WTC11 (cell line): ENCODE measurements at regions not wholly inside any gene's neighbourhood (a gene's known extent, or its start where the extent isn't known, plus 50 kb on each side); places are given as distances from the start of the nearest gene placed in this dataset.

Experiments
- ATAC-seq: fragments of 200-7000 bp; cut with Tn5 transposase; 2 replicates; pipeline ENCODE4 v1.10.0; 2021; ENCODE audit warnings: mild to moderate bottlenecking, moderate library complexity
- CTCF ChIA-PET: fragments of 300-600 bp; sonication (Branson Sonifier 250); formaldehyde crosslinking; loops from one replicate; lab custom pipeline; 2021; ENCODE audit warnings: antibody characterized with exemption; lab: Charles Lee
- POLR2A ChIA-PET: fragments of 350-600 bp; sonication (Branson Sonifier 250); formaldehyde crosslinking; loops from one replicate; lab custom pipeline; 2021; ENCODE audit warnings: antibody characterized with exemption; lab: Charles Lee
- DNase-seq: peaks from one replicate; pipeline ENCODE4 v3.0.0; 2021; ENCODE audit warnings: low spot score
- H3K27ac Mint-ChIP-seq: 2 replicates; pipeline ENCODE4 v1.8.0; 2021; ENCODE audit warnings: mixed read lengths
- H3K27me3 Mint-ChIP-seq: 2 replicates; pipeline ENCODE4 v1.8.0; 2021; ENCODE audit warnings: low read depth, mild to moderate bottlenecking, moderate library complexity, mixed read lengths
- H3K36me3 Mint-ChIP-seq: 2 replicates; pipeline ENCODE4 v1.8.0; 2021; ENCODE audit warnings: mixed read lengths
- H3K4me1 Mint-ChIP-seq: 2 replicates; pipeline ENCODE4 v1.8.0; 2022; ENCODE audit warnings: mixed read lengths
- H3K4me3 Mint-ChIP-seq: 2 replicates; pipeline ENCODE4 v1.8.0; 2021; ENCODE audit warnings: mild to moderate bottlenecking, moderate library complexity, mixed read lengths
- H3K9me3 Mint-ChIP-seq: 2 replicates; pipeline ENCODE4 v1.8.0; 2021; ENCODE audit warnings: mixed read lengths
- ESRRA ChIP-seq: sonication (generic); formaldehyde crosslinking; IDR thresholded peaks from 2 replicates; pipeline ENCODE4 v1.8.1; 2022; ENCODE audit warnings: mild to moderate bottlenecking, missing genetic modification reagents, borderline replicate concordance
- GRHL2 ChIP-seq: fragments of 250-450 bp; sonication (Bioruptor Pico); IDR thresholded peaks from 2 replicates; pipeline ENCODE4 v1.8.0; 2022; ENCODE audit warnings: mild to moderate bottlenecking, moderate library complexity; ENCODE audit not compliant: insufficient replicate concordance, severe bottlenecking
- GTF2I ChIP-seq: fragments of 250-450 bp; sonication (Bioruptor Pico); conservative IDR thresholded peaks from 2 replicates; pipeline ENCODE4 v1.4.0; 2021; ENCODE audit warnings: mild to moderate bottlenecking
- JUN ChIP-seq: sonication (generic); formaldehyde crosslinking; IDR thresholded peaks from 2 replicates; pipeline ENCODE4 v1.8.0; 2023; ENCODE audit warnings: mild to moderate bottlenecking, missing genetic modification reagents
- NFATC4 ChIP-seq: fragments of 250-450 bp; sonication (Bioruptor Pico); IDR thresholded peaks from 2 replicates; pipeline ENCODE4 v1.9.0; 2021; ENCODE audit warnings: mild to moderate bottlenecking
- PRRX2 ChIP-seq: fragments of 250-450 bp; sonication (Bioruptor Pico); IDR thresholded peaks from 2 replicates; pipeline ENCODE4 v1.8.0; 2021; ENCODE audit warnings: mild to moderate bottlenecking
- SP1 ChIP-seq: sonication (generic); formaldehyde crosslinking; conservative IDR thresholded peaks from 2 replicates; pipeline ENCODE4 v1.8.1; 2022; ENCODE audit warnings: missing genetic modification reagents
- ZNF121 ChIP-seq: sonication (generic); formaldehyde crosslinking; IDR thresholded peaks from 2 replicates; pipeline ENCODE4 v1.8.0; 2023; ENCODE audit warnings: missing genetic modification reagents
- ZNF671 ChIP-seq: fragments of 250-450 bp; sonication (Bioruptor Pico); IDR thresholded peaks from 2 replicates; pipeline ENCODE4 v1.8.0; 2021; ENCODE audit warnings: mild to moderate bottlenecking
- TF ChIP-seq, protein P1 (sequence below): sonication (generic); formaldehyde crosslinking; IDR thresholded peaks from 2 replicates; pipeline ENCODE4 v1.8.1; 2023; ENCODE audit warnings: mild to moderate bottlenecking, moderate library complexity, missing genetic modification reagents
- TF ChIP-seq, protein P2 (sequence below): sonication (generic); formaldehyde crosslinking; IDR thresholded peaks from 2 replicates; pipeline ENCODE4 v1.8.1; 2023; ENCODE audit warnings: mild to moderate bottlenecking, missing genetic modification reagents
- TF ChIP-seq, protein P3 (sequence below): sonication (generic); formaldehyde crosslinking; IDR thresholded peaks from 2 replicates; pipeline ENCODE4 v1.8.1; 2022; ENCODE audit warnings: missing genetic modification reagents, borderline replicate concordance
- TF ChIP-seq, protein P4 (sequence below): sonication (generic); formaldehyde crosslinking; IDR thresholded peaks from 2 replicates; pipeline ENCODE4 v1.8.1; 2023; ENCODE audit warnings: mild to moderate bottlenecking, missing genetic modification reagents, borderline replicate concordance
- TF ChIP-seq, protein P5 (sequence below): sonication (generic); formaldehyde crosslinking; IDR thresholded peaks from 2 replicates; pipeline ENCODE4 v1.8.1; 2022; ENCODE audit warnings: low read depth, mild to moderate bottlenecking, moderate library complexity, missing genetic modification reagents, borderline replicate concordance

DNA sequence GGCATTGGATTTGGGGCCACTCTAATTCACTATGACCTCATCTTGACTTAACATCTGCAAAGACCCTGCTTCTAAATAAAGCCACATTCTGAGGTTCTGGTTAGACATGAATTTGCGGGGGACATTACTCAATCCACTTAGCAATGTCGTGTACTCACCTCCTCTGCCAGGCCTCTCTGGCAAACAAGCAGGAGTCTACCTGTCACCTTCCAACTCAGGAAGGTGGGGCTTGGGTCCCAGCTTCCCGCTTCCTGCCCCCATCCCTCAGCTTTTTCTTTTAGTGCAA, 177.8 kb downstream of the PSMG1 start:
- H3K4me1 Mint-ChIP-seq, result peaks cover 40% of the 10 kb centered on the region
- H3K4me3 Mint-ChIP-seq, result no peak overlapping the region
- H3K27me3 Mint-ChIP-seq, result no peaks in the 10 kb centered on the region; the same call in 1 of the 2 replicates
- TF ChIP-seq JUN (CRISPR knock-in tag), result no peak
- no peak for TF ChIP-seq NFATC4 (CRISPR knock-in tag)
- TF ChIP-seq, protein P1, sequence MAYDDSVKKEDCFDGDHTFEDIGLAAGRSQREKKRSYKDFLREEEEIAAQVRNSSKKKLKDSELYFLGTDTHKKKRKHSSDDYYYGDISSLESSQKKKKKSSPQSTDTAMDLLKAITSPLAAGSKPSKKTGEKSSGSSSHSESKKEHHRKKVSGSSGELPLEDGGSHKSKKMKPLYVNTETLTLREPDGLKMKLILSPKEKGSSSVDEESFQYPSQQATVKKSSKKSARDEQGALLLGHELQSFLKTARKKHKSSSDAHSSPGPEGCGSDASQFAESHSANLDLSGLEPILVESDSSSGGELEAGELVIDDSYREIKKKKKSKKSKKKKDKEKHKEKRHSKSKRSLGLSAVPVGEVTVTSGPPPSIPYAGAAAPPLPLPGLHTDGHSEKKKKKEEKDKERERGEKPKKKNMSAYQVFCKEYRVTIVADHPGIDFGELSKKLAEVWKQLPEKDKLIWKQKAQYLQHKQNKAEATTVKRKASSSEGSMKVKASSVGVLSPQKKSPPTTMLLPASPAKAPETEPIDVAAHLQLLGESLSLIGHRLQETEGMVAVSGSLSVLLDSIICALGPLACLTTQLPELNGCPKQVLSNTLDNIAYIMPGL (CRISPR knock-in tag), result no peak
- TF ChIP-seq ZNF671 (CRISPR knock-in tag), result no peak
- TF ChIP-seq, protein P2, sequence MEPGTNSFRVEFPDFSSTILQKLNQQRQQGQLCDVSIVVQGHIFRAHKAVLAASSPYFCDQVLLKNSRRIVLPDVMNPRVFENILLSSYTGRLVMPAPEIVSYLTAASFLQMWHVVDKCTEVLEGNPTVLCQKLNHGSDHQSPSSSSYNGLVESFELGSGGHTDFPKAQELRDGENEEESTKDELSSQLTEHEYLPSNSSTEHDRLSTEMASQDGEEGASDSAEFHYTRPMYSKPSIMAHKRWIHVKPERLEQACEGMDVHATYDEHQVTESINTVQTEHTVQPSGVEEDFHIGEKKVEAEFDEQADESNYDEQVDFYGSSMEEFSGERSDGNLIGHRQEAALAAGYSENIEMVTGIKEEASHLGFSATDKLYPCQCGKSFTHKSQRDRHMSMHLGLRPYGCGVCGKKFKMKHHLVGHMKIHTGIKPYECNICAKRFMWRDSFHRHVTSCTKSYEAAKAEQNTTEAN, result no peak
- no peaks in the 10 kb centered on the region; the same call in 1 of the 2 replicates for H3K36me3 Mint-ChIP-seq
- 0 out of 2 replicates have a peak, but pooled peaks cover 3% of the 10 kb centered on the region for H3K9me3 Mint-ChIP-seq
- CTCF ChIA-PET, result no interaction called here
- ATAC-seq (no peak), DNase-seq (no peak)
- POLR2A ChIA-PET, result interaction anchor here (1.5 kb wide), 1 partner anchor 17 kb away, joined by 6 read pairs; no protein-coding TSS in a partner anchor
- H3K27ac Mint-ChIP-seq, result no peak overlapping the region

DNA sequence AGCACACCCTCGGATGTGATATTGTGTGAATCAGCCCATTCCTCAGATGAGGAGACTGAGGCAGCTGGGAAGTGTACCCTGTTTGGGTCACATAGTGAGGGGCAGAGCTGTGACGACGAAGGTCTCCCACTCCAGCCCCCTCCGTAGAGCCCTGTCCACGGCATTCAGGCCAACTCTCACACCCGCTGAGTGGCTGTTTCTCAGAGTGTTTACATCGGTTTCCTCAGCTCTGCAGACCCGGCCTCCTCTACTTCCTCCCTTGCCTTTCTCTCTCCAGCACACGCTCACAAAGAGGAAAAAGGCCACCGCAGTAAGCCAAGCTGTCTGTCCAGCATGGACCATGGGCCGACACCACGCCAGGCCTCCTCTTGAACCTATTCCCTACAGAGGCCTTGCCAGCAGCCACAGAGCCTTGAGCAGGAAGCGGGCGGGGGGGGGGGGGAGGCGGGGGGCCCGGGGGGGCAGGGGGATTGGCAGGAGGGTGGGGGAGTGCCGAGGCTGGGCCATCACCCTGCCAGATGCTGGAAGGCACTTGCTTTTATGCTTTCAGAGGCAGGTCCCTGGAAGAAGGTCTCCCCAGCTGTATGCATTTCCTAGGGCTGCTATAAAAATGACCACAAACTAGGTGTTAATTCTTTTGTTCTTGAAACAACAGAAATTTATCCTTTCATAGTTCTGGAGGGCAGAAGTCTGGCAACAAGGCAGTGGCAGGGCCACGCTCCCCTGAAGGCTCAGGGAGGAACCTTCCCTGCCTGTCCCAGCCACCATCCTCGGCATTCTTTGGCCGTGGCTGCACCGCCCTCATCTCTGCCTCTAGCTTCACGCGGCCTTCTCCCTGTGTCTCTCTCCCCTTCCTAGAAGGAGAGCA, 178.4 kb downstream of the PSMG1 start:
- peaks cover 40% of the 10 kb centered on the region for H3K4me1 Mint-ChIP-seq
- H3K4me3 Mint-ChIP-seq, result no peak overlapping the region
- H3K27me3 Mint-ChIP-seq, result no peaks in the 10 kb centered on the region; the same call in 1 of the 2 replicates
- DNase-seq, result no peak
- H3K36me3 Mint-ChIP-seq, result no peaks in the 10 kb centered on the region; the same call in 1 of the 2 replicates
- POLR2A ChIA-PET, result interaction anchor here (1.5 kb wide), 1 partner anchor 16 kb away, joined by 6 read pairs; no protein-coding TSS in a partner anchor
- H3K27ac Mint-ChIP-seq, result no peak overlapping the region; the same call in 1 of the 2 replicates
- TF ChIP-seq ZNF121 (CRISPR knock-in tag) (peak; percentile 67; the same call in 1 of the 2 replicates), GTF2I (CRISPR knock-in tag) (peak; percentile 43; the same call in 1 of the 2 replicates)
- TF ChIP-seq, protein P3, sequence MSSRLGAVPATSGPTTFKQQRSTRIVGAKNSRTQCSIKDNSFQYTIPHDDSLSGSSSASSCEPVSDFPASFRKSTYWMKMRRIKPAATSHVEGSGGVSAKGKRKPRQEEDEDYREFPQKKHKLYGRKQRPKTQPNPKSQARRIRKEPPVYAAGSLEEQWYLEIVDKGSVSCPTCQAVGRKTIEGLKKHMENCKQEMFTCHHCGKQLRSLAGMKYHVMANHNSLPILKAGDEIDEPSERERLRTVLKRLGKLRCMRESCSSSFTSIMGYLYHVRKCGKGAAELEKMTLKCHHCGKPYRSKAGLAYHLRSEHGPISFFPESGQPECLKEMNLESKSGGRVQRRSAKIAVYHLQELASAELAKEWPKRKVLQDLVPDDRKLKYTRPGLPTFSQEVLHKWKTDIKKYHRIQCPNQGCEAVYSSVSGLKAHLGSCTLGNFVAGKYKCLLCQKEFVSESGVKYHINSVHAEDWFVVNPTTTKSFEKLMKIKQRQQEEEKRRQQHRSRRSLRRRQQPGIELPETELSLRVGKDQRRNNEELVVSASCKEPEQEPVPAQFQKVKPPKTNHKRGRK (CRISPR knock-in tag), result no peak
- H3K9me3 Mint-ChIP-seq, result 0 out of 2 replicates have a peak, but pooled peaks cover 3% of the 10 kb centered on the region
- CTCF ChIA-PET, result interaction anchor here (1.2 kb wide), 2 partner anchors 18 to 78 kb away, joined by 3 to 4 read pairs; no protein-coding TSS in a partner anchor
- peak; percentile 35 for ATAC-seq

DNA sequence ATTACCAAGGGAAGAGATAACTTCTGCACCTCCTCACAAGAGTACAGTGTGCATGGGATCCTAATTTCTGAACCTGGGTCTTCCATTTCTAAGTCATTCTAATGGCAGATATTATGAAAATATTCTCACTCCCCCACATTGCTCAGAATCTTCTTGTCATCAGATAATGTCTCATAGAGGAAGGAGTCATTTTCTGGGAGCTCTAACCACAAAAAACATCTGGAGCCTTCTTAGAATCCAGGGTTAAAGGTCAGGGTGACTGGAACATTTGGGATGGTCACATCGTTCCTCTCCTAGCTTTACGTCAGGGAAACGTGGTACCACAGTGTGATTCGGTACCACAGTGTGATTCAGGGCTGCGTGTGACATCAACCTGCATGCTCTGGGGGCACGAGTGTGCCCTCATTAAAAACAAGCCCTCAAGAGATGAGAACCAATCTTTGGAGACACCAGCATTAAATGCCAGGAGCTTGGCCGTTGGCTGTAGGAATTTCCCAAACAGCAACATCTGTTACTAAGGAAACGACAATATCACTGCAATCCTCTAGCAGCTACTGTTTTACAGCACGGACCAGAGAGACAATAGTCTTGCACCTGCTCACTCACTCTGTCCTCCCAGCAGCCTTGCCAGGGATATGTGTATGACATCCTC, 179.1 kb downstream of the PSMG1 start:
- Mint-ChIP-seq H3K4me1 (peaks cover 40% of the 10 kb centered on the region), H3K36me3 (no peaks in the 10 kb centered on the region; the same call in 1 of the 2 replicates), H3K27ac (no peak overlapping the region), H3K27me3 (no peaks in the 10 kb centered on the region; the same call in 1 of the 2 replicates), H3K9me3 (0 out of 2 replicates have a peak, but pooled peaks cover 3% of the 10 kb centered on the region), H3K4me3 (no peak overlapping the region)
- TF ChIP-seq GRHL2 (CRISPR knock-in tag), result no peak
- TF ChIP-seq PRRX2 (CRISPR knock-in tag), result no peak
- TF ChIP-seq, protein P4, sequence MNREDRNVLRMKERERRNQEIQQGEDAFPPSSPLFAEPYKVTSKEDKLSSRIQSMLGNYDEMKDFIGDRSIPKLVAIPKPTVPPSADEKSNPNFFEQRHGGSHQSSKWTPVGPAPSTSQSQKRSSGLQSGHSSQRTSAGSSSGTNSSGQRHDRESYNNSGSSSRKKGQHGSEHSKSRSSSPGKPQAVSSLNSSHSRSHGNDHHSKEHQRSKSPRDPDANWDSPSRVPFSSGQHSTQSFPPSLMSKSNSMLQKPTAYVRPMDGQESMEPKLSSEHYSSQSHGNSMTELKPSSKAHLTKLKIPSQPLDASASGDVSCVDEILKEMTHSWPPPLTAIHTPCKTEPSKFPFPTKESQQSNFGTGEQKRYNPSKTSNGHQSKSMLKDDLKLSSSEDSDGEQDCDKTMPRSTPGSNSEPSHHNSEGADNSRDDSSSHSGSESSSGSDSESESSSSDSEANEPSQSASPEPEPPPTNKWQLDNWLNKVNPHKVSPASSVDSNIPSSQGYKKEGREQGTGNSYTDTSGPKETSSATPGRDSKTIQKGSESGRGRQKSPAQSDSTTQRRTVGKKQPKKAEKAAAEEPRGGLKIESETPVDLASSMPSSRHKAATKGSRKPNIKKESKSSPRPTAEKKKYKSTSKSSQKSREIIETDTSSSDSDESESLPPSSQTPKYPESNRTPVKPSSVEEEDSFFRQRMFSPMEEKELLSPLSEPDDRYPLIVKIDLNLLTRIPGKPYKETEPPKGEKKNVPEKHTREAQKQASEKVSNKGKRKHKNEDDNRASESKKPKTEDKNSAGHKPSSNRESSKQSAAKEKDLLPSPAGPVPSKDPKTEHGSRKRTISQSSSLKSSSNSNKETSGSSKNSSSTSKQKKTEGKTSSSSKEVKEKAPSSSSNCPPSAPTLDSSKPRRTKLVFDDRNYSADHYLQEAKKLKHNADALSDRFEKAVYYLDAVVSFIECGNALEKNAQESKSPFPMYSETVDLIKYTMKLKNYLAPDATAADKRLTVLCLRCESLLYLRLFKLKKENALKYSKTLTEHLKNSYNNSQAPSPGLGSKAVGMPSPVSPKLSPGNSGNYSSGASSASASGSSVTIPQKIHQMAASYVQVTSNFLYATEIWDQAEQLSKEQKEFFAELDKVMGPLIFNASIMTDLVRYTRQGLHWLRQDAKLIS (CRISPR knock-in tag), result no peak
- TF ChIP-seq, protein P5, sequence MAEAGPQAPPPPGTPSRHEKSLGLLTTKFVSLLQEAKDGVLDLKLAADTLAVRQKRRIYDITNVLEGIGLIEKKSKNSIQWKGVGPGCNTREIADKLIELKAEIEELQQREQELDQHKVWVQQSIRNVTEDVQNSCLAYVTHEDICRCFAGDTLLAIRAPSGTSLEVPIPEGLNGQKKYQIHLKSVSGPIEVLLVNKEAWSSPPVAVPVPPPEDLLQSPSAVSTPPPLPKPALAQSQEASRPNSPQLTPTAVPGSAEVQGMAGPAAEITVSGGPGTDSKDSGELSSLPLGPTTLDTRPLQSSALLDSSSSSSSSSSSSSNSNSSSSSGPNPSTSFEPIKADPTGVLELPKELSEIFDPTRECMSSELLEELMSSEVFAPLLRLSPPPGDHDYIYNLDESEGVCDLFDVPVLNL (CRISPR knock-in tag), result no peak
- no peak for TF ChIP-seq SP1
- no peak for TF ChIP-seq ESRRA (CRISPR knock-in tag)
- ATAC-seq, result no peak
- no peak for DNase-seq
- ChIA-PET POLR2A (interaction anchor here (1.5 kb wide), 1 partner anchor 15 kb away, joined by 6 read pairs; no protein-coding TSS in a partner anchor), CTCF (interaction anchor here (1.2 kb wide), 2 partner anchors 19 to 78 kb away, joined by 3 to 4 read pairs; no protein-coding TSS in a partner anchor)
